Activated CD4-positive, alpha-beta T cell treated with anti-CD3 and anti-CD28 coated beads for 4 hours (primary cell): ENCODE measurements at regions not wholly inside any gene's neighbourhood (a gene's known extent, or its start where the extent isn't known, plus 50 kb on each side); places are given as distances from the start of the nearest gene placed in this dataset.
"Not testable (repeated sequence)": the region's sequence is repeated elsewhere in the genome, so short reads cannot be mapped to it uniquely, and the experiment has no call there.

ENCODE experiments used
- DNase-seq, 2 donors: peaks; one replicate each; pipeline ENCODE4 v3.0.0-alpha.2; 2020

DNA sequence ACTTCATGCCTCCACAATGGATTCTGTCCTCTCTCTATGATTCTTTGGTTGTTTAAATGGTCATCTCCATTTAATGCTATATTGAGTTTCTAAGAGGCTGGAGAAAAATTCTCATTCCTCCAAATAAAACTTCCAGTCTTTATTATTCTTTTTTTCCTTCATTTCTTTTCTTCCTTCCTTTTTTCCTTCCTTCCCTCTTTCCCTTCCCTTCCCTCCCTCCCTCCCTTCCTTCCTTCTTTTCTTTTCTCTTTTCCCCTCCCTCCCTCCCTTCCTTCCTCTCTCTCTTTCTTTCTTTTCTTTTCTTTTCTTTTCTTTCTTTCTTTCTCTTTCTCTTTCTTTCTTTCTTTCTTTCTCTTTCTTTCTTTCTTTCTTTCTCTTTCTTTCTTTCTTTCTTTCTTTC, 386.1 kb upstream of the PROX1 start:
- DNase-seq: not testable (repeated sequence)

DNA sequence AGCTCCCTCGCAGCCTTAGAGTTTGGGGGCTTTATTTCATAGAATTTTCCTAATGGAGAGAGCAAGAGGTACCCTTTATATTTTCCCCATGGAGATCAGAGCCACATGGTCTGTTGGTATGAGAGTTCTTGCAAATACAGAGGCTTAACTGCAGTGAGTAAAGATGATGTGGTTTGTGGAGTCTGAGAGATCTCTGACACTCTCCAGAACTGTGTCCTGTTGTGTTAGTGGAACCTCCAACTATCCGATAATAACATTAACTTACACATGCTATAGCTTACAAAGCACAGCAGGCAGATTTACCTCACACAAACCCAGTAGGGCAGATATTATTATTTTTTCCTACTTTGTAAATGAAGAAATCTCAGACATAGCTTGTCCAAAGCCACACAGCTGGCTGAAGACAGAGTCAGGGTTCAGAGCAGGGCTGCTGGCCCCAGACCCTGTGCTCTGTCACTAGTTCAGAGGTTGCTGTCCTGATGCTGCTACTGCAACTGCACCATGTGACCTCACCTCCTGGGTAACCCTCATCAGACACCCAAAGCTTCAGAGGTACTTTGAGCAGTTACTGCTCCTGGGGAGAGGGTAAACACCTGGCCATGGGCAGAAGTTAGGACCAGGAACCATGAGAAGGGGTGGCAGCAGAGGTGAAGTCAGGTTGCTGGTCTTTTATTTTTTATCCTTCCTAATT, 384.8 kb upstream of the PROX1 start:
- no peak for DNase-seq

DNA sequence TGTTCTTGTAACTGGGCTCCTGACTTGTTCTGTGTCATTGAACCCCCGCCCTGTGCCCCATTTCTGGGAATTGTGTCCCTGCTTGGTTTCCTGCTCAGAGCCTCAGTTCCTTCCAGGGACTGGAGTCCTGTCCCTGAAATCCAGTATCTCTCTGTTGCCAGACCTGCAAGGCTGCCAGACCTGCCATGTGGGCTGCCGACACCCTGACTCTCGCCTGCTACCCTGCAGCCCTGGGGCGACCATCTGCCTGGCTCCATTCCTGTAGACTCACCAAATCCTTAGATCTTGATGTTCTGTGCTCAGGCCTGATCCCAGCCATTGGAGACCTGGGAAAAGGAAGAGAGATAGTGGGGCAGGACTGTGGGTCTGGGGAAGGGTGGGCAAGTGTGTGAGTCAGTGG, 383.3 kb upstream of the PROX1 start:
- DNase-seq: no peak

DNA sequence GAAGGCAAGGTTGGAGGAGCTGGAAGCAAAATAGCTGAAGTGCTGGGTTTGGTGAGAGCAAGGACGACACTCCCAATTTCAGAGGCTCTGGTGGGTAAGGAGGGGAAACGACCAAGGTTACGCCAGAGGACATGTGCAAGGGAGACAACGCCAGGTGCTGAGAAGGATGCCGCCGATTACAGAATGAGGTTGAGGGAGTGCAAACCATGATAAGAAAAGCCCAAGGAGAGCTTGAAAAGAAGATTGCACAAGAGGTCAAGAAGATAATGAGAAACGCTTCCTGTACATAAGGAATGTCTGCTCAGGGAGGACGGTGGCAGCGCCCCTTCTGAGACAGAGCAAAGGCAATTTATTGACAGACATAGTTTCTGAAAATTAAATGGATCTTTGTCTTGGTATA, 382.0 kb upstream of the PROX1 start:
- DNase-seq: no peak

DNA sequence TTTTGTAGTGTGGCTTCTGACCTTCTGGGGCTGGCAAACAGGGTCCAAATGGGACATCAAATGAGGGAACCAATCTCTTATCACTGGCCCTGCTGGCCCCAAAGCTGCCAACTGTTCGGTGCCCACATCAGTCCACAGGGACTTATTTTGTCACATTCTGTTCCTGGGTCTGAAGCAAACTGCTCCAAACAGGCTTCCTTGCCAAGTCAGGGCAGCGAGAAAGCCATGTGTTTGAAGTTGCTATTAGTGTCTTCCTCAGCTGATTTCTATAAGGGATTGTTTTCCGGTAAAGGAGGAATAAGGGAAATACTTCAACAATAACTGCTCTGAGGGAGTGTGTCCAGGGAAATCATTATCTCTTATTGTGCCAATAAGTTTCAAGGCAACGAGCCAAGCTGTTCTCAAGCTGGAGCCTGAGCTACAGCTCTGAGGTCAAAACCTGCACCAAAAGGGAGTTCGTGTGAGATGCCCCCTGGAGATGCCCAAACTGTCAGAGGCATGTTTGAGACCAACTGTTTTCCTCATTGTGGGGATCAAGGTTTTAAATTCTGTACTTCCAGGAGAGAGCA, 381.4 kb upstream of the PROX1 start:
- DNase-seq: no peak

DNA sequence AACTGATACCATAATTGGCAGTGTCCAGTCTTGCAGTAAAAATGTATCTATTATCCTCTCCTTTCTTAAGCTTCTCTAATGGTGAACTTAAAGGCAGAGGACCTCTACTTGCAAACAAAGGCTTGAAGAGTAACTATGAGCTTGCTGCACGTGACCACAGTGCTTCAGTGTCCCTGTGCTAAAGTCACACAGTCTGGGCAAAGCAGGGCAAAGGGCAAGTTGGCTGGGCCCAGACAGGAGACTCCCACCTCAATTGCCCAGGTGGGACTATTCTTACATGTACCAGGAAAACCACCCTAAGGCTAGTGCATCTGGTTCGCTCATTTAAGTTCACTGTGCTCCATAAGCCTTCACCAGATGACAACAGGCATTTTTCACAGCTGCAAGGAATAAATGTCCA, 374.2 kb upstream of the PROX1 start:
- no peak for DNase-seq

DNA sequence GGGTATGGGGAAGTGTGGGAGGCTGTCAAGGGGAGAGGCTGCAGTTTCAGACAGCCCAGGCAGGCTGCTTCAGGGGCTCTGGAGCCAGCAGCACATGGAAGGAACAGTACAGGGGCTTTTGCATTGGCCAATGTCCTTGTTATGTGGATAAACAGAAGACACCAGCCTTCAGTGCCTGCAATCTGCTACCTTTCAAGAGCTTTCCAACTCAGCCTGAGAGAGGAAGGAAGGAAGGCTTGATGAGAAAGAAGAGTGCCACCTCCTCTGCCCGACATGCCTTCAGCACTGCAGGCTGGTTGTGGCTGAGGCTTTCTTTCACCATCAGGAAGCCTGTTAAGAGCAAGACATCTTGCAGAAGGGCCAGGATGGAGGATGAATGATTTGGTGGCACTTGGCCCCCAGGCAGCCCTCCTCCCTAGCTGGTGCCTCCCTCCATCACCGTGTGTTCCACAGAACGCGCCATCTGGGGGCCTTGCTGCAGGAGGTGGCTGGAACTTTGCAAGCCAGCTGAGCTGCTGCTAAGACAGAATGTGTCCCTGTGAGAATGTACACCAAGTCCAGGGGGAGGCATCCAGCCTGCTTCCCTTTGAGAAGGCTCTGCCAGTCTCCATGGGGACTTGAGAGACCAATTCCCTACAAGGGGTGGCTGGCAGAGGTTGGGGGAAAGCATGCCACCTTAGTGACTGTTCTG, 372.4 kb upstream of the PROX1 start:
- DNase-seq: no peak

DNA sequence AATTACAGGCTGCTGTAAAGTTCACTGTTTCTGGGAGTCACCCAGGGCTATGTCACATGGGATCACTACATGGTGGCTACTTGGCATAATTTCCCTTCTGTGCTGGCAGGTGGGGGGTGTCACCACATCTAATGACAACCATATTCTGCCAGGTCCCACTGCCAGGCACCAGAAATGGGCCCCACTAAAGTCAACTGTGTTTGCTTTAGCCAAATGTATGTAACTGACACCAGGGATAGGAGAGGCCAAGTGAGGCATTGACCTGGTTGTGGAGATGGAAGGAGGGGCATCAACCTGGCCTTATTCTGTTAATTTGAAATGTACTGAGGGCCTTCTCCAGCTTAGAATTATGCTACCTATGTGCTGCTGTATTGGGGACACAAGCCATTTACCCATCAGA, 370.6 kb upstream of the PROX1 start:
- no peak for DNase-seq

DNA sequence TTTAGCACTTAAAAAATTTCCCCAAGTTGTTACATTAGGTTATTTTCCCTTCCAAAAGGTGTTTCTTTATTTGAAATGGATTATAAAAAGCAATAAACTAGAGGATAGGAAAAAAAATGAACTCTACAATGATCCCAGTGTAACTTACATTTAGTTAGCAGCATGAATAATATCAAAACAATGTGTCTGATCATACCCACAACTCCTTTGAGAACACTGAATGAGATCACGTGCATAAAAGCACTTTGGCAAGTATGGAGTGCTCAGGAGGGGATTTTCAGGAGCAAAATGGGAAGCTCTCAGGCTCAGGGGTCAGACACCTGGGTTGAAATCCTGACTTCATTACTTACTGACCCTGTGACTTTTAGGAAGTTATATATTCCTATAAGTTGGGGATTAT, 369.7 kb upstream of the PROX1 start:
- DNase-seq: no peak

DNA sequence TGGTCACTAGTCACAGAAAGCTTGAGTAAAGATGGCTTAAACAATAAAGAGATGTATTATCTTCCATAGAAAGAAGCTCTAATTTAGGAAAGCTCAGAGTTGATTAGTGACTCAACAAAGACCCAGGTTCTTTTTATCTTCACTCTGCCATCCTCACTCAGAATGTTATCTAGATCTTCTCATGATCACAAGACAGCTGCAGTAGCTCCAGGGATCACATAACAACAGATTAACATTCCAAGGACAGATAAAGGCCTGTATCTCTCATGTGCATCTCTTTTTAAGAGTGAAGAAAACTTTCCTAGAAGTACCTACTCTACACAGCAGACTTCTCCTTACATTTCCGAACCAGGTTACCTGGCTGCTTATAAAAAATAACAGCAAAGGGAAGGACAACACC, 368.7 kb upstream of the PROX1 start:
- DNase-seq: no peak

DNA sequence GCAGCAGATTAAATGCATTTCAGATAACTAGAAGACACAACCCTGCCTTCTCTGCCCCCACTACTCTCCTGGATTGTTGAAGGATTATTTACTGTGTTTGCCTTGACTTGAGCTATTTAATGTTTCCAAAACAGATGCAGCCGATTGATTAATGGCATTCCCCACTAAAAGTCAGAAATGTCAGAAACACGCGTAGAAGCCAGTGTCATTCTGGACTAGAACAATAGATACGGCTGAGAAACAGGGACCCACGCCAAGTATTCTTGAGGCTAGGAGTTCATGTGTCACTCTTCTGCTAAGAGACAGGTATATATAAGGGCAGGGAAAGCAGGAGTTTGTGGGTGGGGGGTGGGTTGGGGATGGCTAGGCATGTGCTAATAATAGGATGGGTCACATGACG, 366.7 kb upstream of the PROX1 start:
- DNase-seq: no peak

DNA sequence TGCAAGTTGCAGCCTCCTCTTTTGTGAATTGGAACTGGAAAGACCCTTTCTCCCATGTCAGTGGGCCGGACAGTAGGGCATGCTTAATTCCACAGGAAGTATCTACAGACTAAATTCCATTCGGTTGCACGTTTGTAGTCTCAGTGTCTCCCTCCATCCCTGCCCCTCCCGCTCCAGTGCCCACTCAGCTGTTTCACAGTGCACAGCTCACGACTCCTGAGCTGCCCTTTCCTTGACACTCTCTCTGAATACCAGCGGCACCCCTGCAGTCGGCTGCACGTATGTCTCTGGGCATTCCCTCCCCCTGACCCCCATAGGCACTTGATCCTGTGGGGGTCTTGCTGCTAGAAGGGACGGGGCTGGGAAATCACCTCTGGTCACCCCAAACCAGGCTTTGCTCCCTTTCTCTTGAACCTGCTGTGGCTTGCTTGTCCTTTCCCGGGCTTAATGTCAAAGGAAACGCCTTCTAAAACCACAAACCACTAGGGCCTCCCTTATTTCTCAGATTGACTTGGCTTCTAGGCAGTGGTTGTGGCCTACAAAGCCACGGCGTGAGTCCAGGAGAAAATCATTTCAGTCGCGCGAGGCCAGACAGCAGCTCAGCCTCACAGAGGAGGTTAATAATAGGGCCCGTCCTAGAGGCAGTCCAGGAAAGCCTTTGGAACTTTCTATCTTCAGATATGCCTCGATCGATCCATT, 365.3 kb upstream of the PROX1 start:
- DNase-seq: no peak

DNA sequence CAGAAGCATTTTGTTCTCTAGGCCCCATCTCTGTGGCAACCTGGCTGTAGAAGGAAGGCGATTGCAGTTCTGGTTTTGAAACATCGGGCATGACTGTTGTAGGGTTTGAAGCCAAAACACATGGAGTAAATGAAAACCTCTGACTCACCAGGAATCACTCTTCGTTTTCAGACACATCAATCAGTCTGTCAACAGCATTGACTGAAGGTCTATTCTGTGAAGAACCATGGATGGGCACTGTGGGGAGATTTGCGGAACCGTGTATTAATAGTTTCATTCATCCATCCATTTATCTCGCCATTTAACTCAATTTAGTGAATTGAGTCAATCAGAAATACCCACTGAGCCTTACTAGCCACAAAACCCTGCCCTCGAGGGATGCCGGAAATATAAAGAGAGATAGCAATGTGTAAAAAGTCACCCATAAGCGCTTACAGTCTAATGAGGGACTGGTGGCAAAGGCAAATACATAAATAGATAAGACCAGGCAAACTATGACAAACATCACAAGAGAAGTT, 364.6 kb upstream of the PROX1 start:
- DNase-seq: no peak

DNA sequence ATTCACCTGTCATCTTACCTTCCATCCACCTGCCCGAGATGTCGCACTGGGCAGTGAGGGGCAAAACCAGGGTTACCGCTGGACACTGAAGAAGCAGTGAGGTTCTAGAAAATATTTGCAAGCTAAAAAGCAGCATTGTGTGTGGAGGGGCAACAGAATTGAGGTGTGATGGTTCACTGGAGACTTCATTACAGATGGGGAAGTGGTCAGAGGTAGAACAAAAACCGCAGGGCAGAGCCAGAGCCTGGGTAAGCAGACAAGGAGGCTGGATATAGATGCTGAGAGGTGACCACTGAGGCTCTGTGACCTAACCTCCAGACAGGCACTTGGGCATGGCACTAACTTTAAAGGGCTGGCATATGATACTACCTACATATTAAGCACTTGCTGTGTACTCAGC, 363.9 kb upstream of the PROX1 start:
- no peak for DNase-seq

DNA sequence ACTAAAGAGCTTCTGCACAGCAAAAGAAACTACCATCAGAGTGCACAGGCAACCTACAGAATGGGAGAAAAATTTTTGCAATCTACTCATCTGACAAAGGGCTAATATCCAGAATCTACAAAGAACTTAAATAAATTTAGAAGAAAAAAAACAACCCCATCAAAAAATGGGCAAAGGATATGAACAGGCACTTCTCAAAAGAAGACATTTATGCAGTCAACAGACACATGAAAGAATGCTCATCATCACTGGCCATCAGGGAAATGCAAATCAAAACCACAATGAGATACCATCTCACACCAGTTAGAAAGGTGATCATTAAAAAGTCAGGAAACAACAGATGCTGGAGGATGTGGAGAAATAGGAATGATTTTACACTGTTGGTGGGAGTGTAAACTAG, 351.0 kb upstream of the PROX1 start:
- DNase-seq: not testable (repeated sequence)

DNA sequence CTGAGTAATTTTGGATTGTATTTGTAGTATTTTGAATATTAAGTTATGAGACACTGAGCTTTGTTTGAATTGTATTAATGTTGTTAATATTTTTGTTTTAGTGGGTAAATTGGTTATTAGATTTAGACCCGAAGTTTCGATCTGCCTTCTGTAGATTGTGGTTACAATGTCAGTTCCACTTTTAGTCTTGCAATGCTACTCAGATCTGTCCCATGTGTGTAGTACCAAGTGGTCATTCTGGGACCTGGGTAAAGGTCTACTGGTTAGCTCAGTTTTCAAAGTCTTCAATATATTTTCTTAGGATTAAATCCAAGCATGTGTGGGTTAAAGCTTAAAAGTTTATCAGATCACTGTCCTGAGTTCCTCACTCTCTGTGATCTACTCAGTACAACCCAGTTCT, 346.5 kb upstream of the PROX1 start:
- no peak for DNase-seq

DNA sequence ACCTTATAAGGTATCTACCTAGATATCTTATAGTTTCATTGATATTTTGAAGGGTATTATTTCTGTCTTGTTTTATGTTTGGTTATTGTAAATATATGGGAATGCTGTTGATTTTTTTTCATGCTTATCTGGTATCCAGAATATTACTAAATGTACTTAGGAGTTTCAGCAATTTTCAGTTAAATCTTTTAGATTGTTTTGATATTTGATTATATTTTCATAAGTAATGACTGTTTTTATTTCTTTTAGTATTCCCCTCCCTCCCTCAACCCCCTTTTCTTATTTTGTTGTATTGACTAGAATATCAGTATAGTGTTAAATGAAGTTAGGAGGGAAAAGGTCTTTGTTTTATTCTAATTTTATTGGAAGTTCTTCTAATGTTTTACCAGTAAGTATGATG, 344.4 kb upstream of the PROX1 start:
- no peak for DNase-seq

DNA sequence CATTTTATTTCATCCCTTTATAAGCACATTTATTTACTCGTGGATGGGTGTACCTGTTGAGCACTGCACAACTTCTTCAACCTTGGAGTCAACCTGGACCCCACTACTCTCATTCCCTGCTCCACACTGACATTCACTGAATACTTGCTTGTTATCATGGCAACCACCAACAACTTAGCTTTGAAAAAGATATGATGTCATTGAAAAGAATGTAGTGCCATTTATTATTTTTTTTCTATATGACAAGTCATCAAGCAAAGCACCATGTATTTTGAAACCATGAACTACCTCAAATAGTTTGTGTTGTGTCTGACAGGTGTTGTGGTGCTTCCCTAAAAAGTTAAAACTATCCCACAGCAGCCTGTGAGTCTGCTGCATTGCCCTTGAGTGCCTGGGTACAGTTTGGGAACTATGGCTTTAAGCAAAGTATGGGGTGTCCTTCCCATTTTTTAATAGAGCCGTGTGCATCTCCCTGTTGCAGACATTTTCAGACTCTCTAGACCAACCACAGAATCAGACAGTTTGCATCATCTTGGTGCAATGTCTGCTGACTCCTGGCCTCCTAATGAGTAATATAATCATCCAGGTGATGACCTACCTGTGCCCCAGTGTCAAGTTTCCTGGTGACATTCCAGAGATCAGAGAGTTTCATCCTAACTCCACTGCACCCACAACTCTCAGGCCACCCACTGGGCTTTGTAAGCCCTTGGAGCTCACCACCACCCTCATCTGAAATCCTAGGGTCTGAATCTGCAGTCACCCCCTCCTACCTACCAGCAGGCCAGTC, 339.7 kb upstream of the PROX1 start:
- no peak for DNase-seq

DNA sequence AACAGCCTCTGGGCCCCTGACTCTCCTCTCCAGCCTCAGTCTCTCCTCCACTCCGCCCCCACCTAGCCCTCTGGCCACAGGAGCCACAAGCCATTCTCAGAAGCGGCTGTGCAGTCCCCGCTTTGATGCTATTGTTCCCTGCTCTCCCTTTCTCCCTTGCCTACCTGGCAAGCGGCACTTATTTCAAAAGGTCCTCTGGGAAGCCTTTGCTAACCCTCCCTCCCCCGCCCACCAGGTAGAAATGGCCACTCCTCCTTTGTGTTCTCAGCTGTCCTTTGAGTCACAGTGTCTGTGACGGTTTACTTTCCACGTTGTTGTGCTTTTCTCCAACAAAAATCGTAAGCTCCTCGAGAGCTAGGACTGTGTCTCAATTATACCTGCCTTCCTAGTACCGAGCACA, 338.4 kb upstream of the PROX1 start:
- DNase-seq: no peak

DNA sequence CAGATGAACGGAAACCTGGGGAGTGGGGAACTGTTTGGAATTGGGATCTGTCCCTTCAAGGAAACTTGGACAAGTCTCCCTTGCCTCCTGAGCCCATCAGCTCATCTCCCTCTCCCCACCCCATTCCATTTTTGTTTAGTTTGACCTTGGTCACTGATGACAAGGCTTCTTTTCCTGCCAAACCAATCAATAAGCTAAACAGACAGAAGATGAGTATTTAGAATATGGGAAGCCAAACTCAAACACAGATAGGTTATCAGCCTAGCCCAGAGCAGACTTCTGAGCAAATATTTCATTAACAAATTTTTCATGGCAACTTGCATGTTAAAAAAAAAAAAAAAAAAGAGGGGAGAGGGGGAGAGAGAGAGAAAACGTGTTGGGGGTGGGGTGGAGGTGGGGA, 337.2 kb upstream of the PROX1 start:
- DNase-seq: no peak

DNA sequence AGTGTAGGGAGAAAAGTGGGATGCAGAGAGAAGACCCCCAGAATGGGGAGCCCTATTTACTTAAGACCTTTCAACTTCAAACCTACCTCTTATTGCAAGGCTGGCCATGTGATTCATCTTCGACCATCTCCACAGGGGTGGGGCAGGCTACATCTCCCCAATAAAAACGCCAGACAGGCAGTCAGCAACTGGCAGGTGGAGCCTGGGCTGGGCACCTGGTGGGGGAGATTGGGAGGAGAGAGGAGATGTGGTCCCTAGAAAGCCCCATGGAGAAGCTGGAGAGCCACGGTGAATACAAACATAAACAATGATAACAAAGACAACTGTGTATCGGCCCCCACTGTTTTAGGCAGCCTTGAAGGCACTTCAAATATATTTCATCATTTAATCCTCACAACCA, 336.7 kb upstream of the PROX1 start:
- no peak for DNase-seq

DNA sequence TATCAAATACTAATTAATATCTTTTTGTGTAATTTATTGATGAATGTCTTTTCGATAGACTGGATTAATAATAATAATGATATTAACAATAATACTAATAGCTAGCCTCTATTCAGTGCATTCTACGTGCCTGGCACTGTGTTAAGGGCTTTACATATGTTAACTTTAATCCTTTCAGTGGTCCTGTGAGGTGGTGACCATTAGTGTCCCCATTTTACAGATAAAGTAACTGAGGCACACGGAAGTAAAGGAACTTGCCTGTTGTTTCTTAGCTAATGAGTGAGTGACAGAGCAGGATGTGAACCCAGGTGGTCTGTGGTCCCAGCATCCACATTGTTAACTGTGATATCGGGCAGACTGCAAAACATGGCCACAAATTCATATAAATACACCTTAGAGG, 335.7 kb upstream of the PROX1 start:
- DNase-seq: no peak

DNA sequence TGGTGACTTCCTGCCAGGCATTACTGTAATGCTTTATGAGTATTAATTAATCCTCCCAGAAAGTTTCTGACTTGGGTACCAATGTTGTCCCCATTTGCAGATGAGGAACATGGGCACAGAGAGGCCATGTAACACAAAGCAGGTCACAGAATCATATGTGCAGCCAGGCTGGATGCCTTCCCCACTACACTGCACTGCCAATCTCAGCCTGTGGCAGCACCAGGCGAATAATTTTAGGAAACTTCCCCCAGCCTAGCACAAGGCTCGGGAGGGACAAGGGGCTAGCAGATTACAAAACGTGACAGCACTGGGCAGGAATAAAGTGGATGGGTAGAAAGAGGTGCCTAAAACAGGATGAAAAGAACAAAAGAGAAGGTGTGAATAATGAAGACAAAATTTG, 331.7 kb upstream of the PROX1 start:
- no peak for DNase-seq
